ENCODE measurements at regions not wholly inside any gene's neighbourhood (a gene's known extent, or its start where the extent isn't known, plus 50 kb on each side); places are given as distances from the start of the nearest gene placed in this dataset.

DNA sequence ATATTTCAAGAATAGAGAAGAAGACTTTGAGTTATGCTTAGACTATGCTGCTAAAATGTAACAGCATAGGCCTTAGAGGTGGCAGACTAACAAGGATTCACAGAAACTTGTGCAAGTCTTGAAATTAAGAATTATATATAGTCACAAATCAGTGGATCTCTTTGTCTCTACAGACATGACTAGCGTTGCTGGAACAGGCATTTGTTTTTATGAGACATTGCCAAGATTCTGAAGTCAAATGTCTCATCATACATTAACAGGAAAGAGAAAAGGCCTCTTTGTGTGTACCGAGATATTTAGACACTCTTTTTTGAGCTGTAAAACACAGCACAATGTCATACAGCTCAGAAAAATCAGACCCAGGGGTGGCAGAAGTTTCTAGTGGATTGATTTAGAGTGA, 207.1 kb downstream of the TMX3 start:
- H3K27me3 ChIP-seq = no peaks in the 10 kb centered on the region
- no peak overlapping the region for H3K27ac ChIP-seq
- WGBS, 2 donors (ENCODE audit: low coverage in 1 of 2) = 20 to 33% methylated on average over 1 to 2 of the region's 2 CpGs
- no peak for ATAC-seq
- H3K36me3 ChIP-seq = no peaks in the 10 kb centered on the region
- H3K4me3 ChIP-seq = no peak overlapping the region
- TF ChIP-seq EP300 (IDR thresholded peaks at IDR 0.05) (no peak), POLR2A (IDR thresholded peaks at IDR 0.05) (no peak), POLR2AphosphoS5 (IDR thresholded peaks at IDR 0.05) (no peak)
- TF ChIP-seq, protein P1, sequence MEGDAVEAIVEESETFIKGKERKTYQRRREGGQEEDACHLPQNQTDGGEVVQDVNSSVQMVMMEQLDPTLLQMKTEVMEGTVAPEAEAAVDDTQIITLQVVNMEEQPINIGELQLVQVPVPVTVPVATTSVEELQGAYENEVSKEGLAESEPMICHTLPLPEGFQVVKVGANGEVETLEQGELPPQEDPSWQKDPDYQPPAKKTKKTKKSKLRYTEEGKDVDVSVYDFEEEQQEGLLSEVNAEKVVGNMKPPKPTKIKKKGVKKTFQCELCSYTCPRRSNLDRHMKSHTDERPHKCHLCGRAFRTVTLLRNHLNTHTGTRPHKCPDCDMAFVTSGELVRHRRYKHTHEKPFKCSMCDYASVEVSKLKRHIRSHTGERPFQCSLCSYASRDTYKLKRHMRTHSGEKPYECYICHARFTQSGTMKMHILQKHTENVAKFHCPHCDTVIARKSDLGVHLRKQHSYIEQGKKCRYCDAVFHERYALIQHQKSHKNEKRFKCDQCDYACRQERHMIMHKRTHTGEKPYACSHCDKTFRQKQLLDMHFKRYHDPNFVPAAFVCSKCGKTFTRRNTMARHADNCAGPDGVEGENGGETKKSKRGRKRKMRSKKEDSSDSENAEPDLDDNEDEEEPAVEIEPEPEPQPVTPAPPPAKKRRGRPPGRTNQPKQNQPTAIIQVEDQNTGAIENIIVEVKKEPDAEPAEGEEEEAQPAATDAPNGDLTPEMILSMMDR (IDR thresholded peaks at IDR 0.05) = no peak
- H3K4me1 ChIP-seq = no peaks in the 10 kb centered on the region
- no peaks in the 10 kb centered on the region for H3K9me3 ChIP-seq

DNA sequence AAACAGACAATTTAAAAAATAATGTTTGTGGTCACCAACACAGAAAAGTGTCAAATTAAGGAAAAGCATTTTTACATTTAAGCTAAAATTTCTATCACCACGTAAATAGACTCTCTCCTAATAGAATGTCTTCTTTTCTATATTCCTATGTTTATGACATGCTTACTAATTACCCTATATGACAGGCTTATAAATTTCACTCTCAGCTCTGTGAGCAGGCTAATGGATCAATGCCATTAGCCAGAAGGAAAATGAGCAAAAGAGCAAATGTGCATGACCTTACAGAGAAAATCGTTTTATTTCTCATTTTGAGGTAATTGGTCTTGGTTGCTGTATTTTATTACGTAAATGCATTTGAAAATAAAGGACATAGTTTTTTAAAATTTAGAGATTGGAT, 209.7 kb downstream of the TMX3 start:
- ATAC-seq = no peak
- Histone ChIP-seq H3K9me3 (no peaks in the 10 kb centered on the region), H3K4me3 (no peak overlapping the region), H3K27ac (no peak overlapping the region), H3K4me1 (no peaks in the 10 kb centered on the region), H3K27me3 (no peaks in the 10 kb centered on the region), H3K36me3 (no peaks in the 10 kb centered on the region)
- WGBS, 2 donors (ENCODE audit: low coverage in 1 of 2) = 73 to 78% methylated on average over 3 of the region's 3 CpGs
- no peak for TF ChIP-seq EP300 (IDR thresholded peaks at IDR 0.05)
- TF ChIP-seq POLR2AphosphoS5 (IDR thresholded peaks at IDR 0.05) = no peak
- TF ChIP-seq, protein P1 (IDR thresholded peaks at IDR 0.05) = no peak
- TF ChIP-seq POLR2A (IDR thresholded peaks at IDR 0.05) = no peak

DNA sequence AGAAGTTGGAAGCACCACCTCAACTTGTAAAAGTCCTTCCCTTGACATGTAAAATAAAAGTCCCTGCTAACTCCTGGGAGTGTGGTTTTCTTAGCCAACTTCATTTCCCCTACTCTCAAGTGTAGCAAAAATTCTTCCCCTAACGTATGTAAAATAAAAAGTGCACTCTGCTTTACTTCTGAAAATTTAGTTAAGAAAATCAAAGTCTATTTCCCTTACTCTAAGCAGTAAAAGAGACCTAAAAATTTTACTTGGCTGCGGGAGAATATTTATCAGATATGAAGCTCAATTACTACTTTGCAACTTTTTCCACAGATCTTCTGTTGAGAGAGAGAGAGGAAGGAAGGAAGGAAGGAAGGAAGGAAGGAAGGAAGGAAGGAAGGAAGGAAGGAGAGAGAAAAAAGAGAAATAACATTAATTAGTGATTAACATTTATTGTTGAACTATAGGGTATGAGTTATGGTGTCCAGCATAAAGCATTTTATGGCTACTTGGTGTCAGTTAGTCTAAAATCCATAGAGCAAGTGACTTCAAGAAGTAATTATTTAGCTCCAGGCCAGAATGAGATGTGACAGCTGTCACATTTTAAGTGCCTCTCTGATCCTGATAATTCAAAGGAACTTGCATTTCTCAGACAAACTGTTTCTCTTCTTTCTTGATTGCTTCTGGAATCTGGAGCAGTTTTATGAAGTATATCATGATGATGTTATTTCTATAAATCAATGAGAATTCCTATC, 210.3 kb downstream of the TMX3 start:
- ATAC-seq = no peak
- Histone ChIP-seq H3K4me3 (no peak overlapping the region), H3K4me1 (no peaks in the 10 kb centered on the region), H3K27me3 (no peaks in the 10 kb centered on the region), H3K36me3 (no peaks in the 10 kb centered on the region), H3K9me3 (no peaks in the 10 kb centered on the region), H3K27ac (no peak overlapping the region)
- no peak for TF ChIP-seq POLR2A (IDR thresholded peaks at IDR 0.05)
- no peak for TF ChIP-seq POLR2AphosphoS5 (IDR thresholded peaks at IDR 0.05)
- TF ChIP-seq EP300 (IDR thresholded peaks at IDR 0.05) = no peak
- TF ChIP-seq, protein P1 (IDR thresholded peaks at IDR 0.05) = no peak
- WGBS, 2 donors (ENCODE audit: low coverage in 1 of 2) = 67 to 68% methylated on average over 1 to 2 of the region's 2 CpGs

DNA sequence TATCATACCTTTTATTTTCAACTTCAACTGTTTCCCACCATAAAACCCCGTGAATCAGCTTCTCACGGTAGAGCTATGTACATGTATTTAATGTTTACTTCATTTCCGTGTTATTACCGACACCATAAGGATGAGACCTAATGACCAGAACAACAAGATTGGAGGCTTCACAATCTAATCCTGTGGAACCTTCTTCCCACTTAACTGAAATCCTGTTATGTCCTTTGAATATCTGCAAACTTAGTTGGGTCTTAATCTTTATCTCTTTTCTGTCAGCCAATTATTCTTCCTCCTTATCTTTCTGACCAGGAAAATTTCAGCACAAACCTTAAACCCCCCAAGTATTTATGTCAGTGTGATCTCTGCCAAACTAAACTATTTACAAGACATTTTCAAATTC, 214.4 kb downstream of the TMX3 start:
- H3K9me3 ChIP-seq = no peaks in the 10 kb centered on the region
- H3K4me1 ChIP-seq = peaks cover 0 to 2% (median 0%) of the 10 kb centered on the region in 3 donors
- no peak overlapping the region for H3K27ac ChIP-seq
- WGBS, 2 donors (ENCODE audit: low coverage in 1 of 2) = 70 to 95% methylated on average over 4 of the region's 4 CpGs
- ATAC-seq = no peak
- H3K27me3 ChIP-seq = no peaks in the 10 kb centered on the region
- no peaks in the 10 kb centered on the region for H3K36me3 ChIP-seq
- H3K4me3 ChIP-seq = no peak overlapping the region
- TF ChIP-seq EP300 (IDR thresholded peaks at IDR 0.05) (no peak), POLR2AphosphoS5 (IDR thresholded peaks at IDR 0.05) (no peak), POLR2A (IDR thresholded peaks at IDR 0.05) (no peak)
- TF ChIP-seq, protein P1 (IDR thresholded peaks at IDR 0.05) = no peak

DNA sequence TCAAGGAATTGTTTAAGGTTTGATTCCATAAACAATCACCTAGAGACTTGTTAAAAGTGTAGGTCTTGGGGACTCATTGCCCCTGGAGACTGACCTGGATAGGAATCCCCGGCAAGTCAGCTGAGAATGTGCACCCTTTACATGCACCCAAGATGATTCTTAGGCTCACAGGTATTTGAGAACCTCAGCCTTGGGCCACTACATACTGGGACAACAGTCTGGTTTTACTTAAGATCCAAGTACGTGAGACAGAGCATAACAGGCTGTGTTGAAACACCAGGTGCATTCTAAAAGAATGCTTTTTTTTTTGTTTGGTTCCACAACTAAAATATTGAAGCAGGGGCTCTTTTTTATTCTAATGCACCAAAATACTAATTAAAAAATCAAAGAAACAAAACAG, 215.8 kb downstream of the TMX3 start:
- no peak for ATAC-seq
- WGBS, 2 donors (ENCODE audit: low coverage in 1 of 2) = 71 to 100% methylated on average over 2 of the region's 2 CpGs

More for the DNA sequence above, 215.8 kb downstream of the TMX3 start:
- Histone ChIP-seq H3K4me3 (no peak overlapping the region), H3K36me3 (no peaks in the 10 kb centered on the region), H3K27ac (no peak overlapping the region), H3K27me3 (no peaks in the 10 kb centered on the region), H3K4me1 (peaks cover 0 to 14% (median 0%) of the 10 kb centered on the region in 3 donors), H3K9me3 (no peaks in the 10 kb centered on the region)
- no peak for TF ChIP-seq POLR2AphosphoS5 (IDR thresholded peaks at IDR 0.05)
- TF ChIP-seq, protein P1 (IDR thresholded peaks at IDR 0.05) = no peak
- TF ChIP-seq EP300 (IDR thresholded peaks at IDR 0.05) = no peak
- no peak for TF ChIP-seq POLR2A (IDR thresholded peaks at IDR 0.05)
